Pancreas (tissue), 10 donors: ENCODE measurements at regions not wholly inside any gene's neighbourhood (a gene's known extent, or its start where the extent isn't known, plus 50 kb on each side); places are given as distances from the start of the nearest gene placed in this dataset.

Source experiments
- ATAC-seq, 4 donors: fragments of 200-7000 bp; cut with Tn5 transposase; one replicate each; pipeline versions ENCODE4 v1.8.0 to v1.9.1; 2020; ENCODE audit warnings: mild to moderate bottlenecking in 4 of 4, moderate library complexity in 4 of 4
- DNase-seq, 6 donors: peaks; one replicate each; pipeline ENCODE4 v3.0.0-alpha.2; 2020
- FAIRE-seq: peaks from 2 replicates; lab custom pipeline; 2012; peaks lifted over from hg19 to GRCh38; lab: Jason Lieb, UNC
- H3K27ac ChIP-seq, 4 donors: fragments of 200-600 bp; sonication (generic); 1 replicate in 3 of 4; 2 replicates in 1 of 4; pipeline versions ENCODE4 v1.5.0 to v1.8.0; 2020
- H3K27me3 ChIP-seq, 4 donors: fragments of 200-600 bp; one replicate each; pipeline ENCODE4 v1.8.0; 2021
- H3K36me3 ChIP-seq, 3 donors: fragments of 200-600 bp; sonication (generic) in 1 of 3; one replicate each; pipeline versions ENCODE4 v1.5.0 to v1.8.0; 2020 to 2021
- H3K4me1 ChIP-seq, 3 donors: fragments of 200-600 bp; one replicate each; pipeline ENCODE4 v1.8.0; 2021
- H3K4me3 ChIP-seq, 4 donors: fragments of 200-600 bp; sonication (generic) in 2 of 4; one replicate each; pipeline versions ENCODE4 v1.5.0 to v1.8.0; 2020 to 2021
- H3K9me3 ChIP-seq, 4 donors: fragments of 200-600 bp; one replicate each; pipeline ENCODE4 v1.8.0; 2021
- WGBS, 2 donors: extraction: QIAGEN DNeasy Blood & Tissue Kit; methylation state at CpG; one replicate each; pipeline ENCODE4 v1.1.7; 2013; 5-methylcytosine and 5-hydroxymethylcytosine counted together
- intact Hi-C, 3 donors: fragments of 100-400 bp; cut with DNase I; formaldehyde crosslinking; loops; one replicate each; pipeline versions ENCODE4 v1.11.1 to v1.14.2; 2022
- TF ChIP-seq, protein P1 (sequence below), 4 donors: fragments of 200-600 bp; sonication (generic) in 3 of 4; IDR thresholded peaks; one replicate each; pipeline versions ENCODE4 v1.5.0 to v1.8.0; 2021; ENCODE audit warnings: antibody characterized with exemption in 4 of 4
- donor health status: healthy with polysubstance abuse.
- donor health status: DM: no; HTN: no; CAD: no; lungs with moderate emphysema.
- donor health status: DM: no; HTN: no; CAD: no.
- donor health status: control.
- donor health status: control.
- donor health status: Bipolar disorder and iron deficiency.
- donor health status: DM: yes; HTN: yes; CAD: no.
- donor health status: DM: no; HTN: no; CAD: no.
- donor health status: DM: no; HTN: no; CAD: no.
- donor health status: DM: yes; HTN: yes; CAD: no.

DNA sequence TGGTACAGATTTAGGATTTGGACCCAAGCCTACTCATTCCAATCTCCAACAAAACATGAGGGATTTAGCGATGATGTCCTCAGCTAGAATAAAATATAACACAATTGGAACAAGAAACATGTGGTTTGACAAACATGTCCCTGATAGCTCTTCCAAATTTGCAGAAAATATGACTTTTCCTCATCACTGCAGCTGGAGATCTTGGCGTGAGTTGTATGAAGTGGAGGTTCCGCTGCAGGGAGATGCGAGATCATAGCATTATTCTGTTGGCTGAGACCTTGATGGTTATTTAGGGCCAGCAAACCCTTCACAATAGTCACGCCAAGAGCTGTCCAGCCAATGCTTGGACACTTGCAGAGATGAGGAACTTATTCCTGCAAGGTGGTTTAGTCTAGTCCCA is 413.4 kb upstream of the TBX3 start:
- Histone ChIP-seq H3K4me1 (peaks cover 0 to 9% (median 0%) of the 10 kb centered on the region in 3 donors), H3K36me3 (no peaks in the 10 kb centered on the region), H3K9me3 (no peaks in the 10 kb centered on the region), H3K27me3 (no peaks in the 10 kb centered on the region), H3K4me3 (no peak overlapping the region), H3K27ac (no peak overlapping the region)
- TF ChIP-seq, protein P1, sequence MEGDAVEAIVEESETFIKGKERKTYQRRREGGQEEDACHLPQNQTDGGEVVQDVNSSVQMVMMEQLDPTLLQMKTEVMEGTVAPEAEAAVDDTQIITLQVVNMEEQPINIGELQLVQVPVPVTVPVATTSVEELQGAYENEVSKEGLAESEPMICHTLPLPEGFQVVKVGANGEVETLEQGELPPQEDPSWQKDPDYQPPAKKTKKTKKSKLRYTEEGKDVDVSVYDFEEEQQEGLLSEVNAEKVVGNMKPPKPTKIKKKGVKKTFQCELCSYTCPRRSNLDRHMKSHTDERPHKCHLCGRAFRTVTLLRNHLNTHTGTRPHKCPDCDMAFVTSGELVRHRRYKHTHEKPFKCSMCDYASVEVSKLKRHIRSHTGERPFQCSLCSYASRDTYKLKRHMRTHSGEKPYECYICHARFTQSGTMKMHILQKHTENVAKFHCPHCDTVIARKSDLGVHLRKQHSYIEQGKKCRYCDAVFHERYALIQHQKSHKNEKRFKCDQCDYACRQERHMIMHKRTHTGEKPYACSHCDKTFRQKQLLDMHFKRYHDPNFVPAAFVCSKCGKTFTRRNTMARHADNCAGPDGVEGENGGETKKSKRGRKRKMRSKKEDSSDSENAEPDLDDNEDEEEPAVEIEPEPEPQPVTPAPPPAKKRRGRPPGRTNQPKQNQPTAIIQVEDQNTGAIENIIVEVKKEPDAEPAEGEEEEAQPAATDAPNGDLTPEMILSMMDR (IDR thresholded peaks at IDR 0.05): no peak
- WGBS, 2 donors: 81% methylated on average over 5 of the region's 5 CpGs
- intact Hi-C loops: no loop called here
- FAIRE-seq: no peak
- DNase-seq: no peak
- ATAC-seq: no peak

DNA sequence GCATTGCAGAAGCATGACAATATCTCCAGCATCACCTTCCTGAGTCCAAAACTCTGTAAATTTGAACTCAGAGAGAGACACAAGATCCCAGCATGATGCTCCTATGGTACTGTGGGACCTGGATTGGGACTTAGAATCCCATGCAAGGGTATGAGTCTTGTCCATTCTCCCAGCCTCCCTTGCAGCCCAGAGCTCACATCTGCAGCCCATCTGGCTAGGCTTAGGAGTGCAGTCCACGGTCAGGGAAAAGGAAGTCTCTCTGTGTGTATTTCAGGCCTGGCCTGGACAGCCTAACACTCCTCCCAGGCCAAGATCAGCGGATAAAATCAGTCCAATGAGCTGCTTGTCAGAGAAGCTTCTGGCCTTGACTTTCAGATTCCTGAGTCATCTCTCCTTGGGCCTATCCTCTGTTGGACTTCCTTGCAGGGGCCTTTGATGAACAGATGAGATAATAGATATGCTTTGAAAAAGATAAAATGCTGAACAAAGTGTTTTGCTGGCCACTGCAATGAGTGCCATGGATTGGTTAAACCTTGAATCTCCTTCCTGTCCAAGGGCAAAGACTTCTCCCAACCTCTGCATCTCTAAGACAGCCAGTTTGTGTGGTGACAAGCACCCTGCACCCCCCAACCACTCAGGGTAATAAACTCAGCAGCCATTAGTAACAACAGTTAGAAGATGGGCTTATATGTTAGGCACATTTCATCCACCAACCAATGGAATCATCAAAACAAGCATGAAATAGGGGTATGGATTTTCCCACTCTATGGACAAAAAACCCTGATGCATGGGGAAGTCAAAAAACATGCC is 412.8 kb upstream of the TBX3 start:
- WGBS, 2 donors: 75 to 84% methylated on average over 2 of the region's 2 CpGs
- Histone ChIP-seq H3K4me1 (peaks cover 0 to 9% (median 0%) of the 10 kb centered on the region in 3 donors), H3K27ac (no peak overlapping the region), H3K9me3 (no peaks in the 10 kb centered on the region), H3K27me3 (no peaks in the 10 kb centered on the region), H3K4me3 (no peak overlapping the region), H3K36me3 (no peaks in the 10 kb centered on the region)
- FAIRE-seq (no peak), ATAC-seq (peak in 3 of 4 donors; percentile 22 to 35 (median 22)), DNase-seq (no peak)
- intact Hi-C loops: no loop called here
- TF ChIP-seq, protein P1 (IDR thresholded peaks at IDR 0.05): no peak

DNA sequence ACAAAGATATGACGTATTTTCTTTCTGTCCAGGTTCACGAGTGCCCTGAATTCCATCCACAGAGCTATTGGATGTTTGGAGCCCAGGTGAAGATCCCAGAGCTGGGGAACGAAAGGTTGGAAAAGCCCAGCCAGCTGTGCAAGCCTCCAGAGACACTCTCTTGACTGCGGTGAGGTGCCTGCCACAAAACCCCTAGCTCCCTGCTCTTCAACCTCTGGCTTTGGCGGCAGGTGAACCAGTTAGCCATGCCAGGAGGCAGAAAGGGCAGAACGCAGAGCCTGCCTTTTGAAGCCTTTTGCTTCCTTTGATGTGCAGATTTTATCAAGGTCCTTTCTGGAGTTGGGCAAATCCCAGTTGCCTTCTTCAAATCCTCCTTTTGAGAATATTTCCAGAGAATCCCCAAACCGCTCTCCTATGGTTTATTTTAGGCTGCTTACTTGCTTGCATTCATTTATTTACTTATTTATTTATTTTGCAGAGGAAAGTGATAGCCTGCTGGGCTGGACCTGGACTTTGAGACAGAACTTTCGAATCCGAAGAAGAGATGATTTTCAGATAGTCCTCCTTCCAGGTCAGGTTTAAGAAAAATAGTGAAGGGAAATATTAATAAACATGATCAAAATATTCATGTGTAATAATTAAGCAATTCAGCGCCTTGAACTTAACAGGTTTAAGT is 411.2 kb upstream of the TBX3 start:
- H3K27me3 ChIP-seq: no peaks in the 10 kb centered on the region
- H3K4me3 ChIP-seq: no peak overlapping the region
- no peaks in the 10 kb centered on the region for H3K36me3 ChIP-seq
- no peak overlapping the region for H3K27ac ChIP-seq
- intact Hi-C loops: no loop called here
- FAIRE-seq: no peak
- 50% methylated on average over 10 of the region's 10 CpGs for WGBS, 2 donors
- TF ChIP-seq, protein P1 (IDR thresholded peaks at IDR 0.05): no peak
- peak in 3 of 4 donors; percentile 23 to 36 (median 28) for ATAC-seq
- DNase-seq: no peak
- no peaks in the 10 kb centered on the region for H3K9me3 ChIP-seq
- peaks cover 0 to 9% (median 0%) of the 10 kb centered on the region in 3 donors for H3K4me1 ChIP-seq

DNA sequence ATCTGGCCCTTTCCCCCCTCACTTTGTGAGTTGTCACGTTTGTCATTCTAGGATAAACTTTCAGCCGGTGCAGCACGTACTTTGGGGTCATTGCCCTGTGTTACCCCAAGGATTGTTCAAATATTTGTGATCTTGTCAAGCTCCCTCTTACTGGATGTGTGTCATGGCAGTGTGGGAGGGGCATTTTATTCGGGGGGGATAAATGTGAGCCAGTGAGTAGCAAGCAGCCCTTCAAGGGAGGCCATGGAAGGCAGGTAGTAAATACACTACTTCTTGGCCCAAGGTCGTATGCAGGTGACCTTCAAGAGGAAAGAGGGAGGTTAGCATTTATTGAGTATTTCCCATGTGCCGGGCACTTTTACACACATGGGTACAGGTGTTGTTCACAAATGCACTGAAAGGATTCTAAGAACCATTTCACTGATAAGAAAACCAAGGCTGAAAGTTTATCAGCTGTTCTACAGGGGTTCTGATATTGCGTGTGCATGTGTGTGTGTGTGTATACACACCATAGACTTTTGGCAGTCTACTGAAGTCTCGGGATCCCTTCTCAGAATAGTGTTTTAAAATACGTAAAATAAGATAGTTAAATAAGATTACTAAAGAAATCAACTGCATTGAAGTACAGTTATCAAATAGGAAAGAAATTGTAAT is 410.3 kb upstream of the TBX3 start:
- H3K36me3 ChIP-seq: no peaks in the 10 kb centered on the region
- no peak overlapping the region for H3K27ac ChIP-seq
- peaks cover 0 to 9% (median 0%) of the 10 kb centered on the region in 3 donors for H3K4me1 ChIP-seq
- H3K4me3 ChIP-seq: no peak overlapping the region
- ATAC-seq (peak; percentile 48 to 71 (median 54)), FAIRE-seq (no peak), DNase-seq (peak in 1 of 6 donors; percentile 25)
- intact Hi-C loops: no loop called here
- H3K27me3 ChIP-seq: no peaks in the 10 kb centered on the region
- H3K9me3 ChIP-seq: no peaks in the 10 kb centered on the region
- WGBS, 2 donors: 15 to 19% methylated on average over 9 of the region's 9 CpGs
- TF ChIP-seq, protein P1 (IDR thresholded peaks at IDR 0.05): no peak
